GM12892 (cell line): ENCODE measurements at regions not wholly inside any gene's neighbourhood (a gene's known extent, or its start where the extent isn't known, plus 50 kb on each side); places are given as distances from the start of the nearest gene placed in this dataset.
"Not testable (repeated sequence)": the region's sequence is repeated elsewhere in the genome, so short reads cannot be mapped to it uniquely, and the experiment has no call there.

ENCODE experiments used
- DNase-seq: peaks from one replicate; pipeline ENCODE4 v3.0.0; 2011; ENCODE audit not compliant: insufficient read length
- FAIRE-seq: peaks from 2 replicates; lab custom pipeline; 2011; peaks lifted over from hg19 to GRCh38; lab: Jason Lieb, UNC
- POLR2A ChIP-seq: IDR thresholded peaks from 2 replicates; pipeline ENCODE4 v1.6.1; 2011; ENCODE audit warnings: low read depth, low read length, control low read depth
- POLR2AphosphoS5 ChIP-seq: IDR thresholded peaks from 2 replicates; pipeline ENCODE4 v1.6.1; 2011; ENCODE audit warnings: low read depth, low read length, control low read depth
- TAF1 ChIP-seq: IDR thresholded peaks from 2 replicates; pipeline ENCODE4 v1.6.1; 2011; ENCODE audit warnings: low read depth, mild to moderate bottlenecking, control low read depth, low read length, borderline replicate concordance

- DNase-seq (no peak), FAIRE-seq (no peak)
- TF ChIP-seq POLR2AphosphoS5, result no peak
- no peak for TF ChIP-seq POLR2A
- TF ChIP-seq TAF1, result no peak
Observed at GRCh38 chr10:123367195-123367594, 213.0 kb downstream of the BUB3 start.

- not testable (repeated sequence) for FAIRE-seq, DNase-seq
Observed at GRCh38 chr10:123371626-123372025, 217.4 kb downstream of the BUB3 start.

GRCh38 chr10:123373591-123373990 is 219.4 kb downstream of the BUB3 start:
- no peak for TF ChIP-seq POLR2A
- no peak for TF ChIP-seq POLR2AphosphoS5
- no peak for TF ChIP-seq TAF1
- DNase-seq (no peak), FAIRE-seq (no peak)

GRCh38 chr10:123375097-123375496 is 220.9 kb downstream of the BUB3 start:
- no peak for DNase-seq
- no peak for TF ChIP-seq POLR2A
- TF ChIP-seq POLR2AphosphoS5, result no peak
- no peak for TF ChIP-seq TAF1
- peak; percentile 14 for FAIRE-seq

- no peak for TF ChIP-seq POLR2AphosphoS5
- TF ChIP-seq POLR2A, result no peak
- no peak for TF ChIP-seq TAF1
- DNase-seq (no peak), FAIRE-seq (no peak)
Observed at GRCh38 chr10:123375738-123376137, 221.5 kb downstream of the BUB3 start.

- no peak for FAIRE-seq
- no peak for DNase-seq
- TF ChIP-seq TAF1 (no peak), POLR2AphosphoS5 (no peak), POLR2A (no peak)
Observed at GRCh38 chr10:123377883-123378282, 223.7 kb downstream of the BUB3 start.

GRCh38 chr10:123378302-123378701 is 224.1 kb downstream of the BUB3 start:
- no peak for TF ChIP-seq POLR2A
- no peak for TF ChIP-seq POLR2AphosphoS5
- no peak for TF ChIP-seq TAF1
- FAIRE-seq (no peak), DNase-seq (no peak)

- DNase-seq, result no peak
- no peak for FAIRE-seq
- TF ChIP-seq POLR2A, result no peak
Observed at GRCh38 chr10:123379156-123379555, 225.0 kb downstream of the BUB3 start.

GRCh38 chr10:123380491-123381085 is 226.4 kb downstream of the BUB3 start:
- FAIRE-seq (peak; percentile 57), DNase-seq (no peak)
- TF ChIP-seq POLR2A (no peak), TAF1 (no peak), POLR2AphosphoS5 (no peak)

- FAIRE-seq (peak; percentile 54), DNase-seq (no peak)
- no peak for TF ChIP-seq POLR2AphosphoS5
Observed at GRCh38 chr10:123381224-123381623, 227.0 kb downstream of the BUB3 start.

- DNase-seq (no peak), FAIRE-seq (no peak)
- TF ChIP-seq POLR2A (no peak), POLR2AphosphoS5 (no peak), TAF1 (no peak)
Observed at GRCh38 chr10:123382491-123382890, 228.3 kb downstream of the BUB3 start.

- DNase-seq, result no peak
- no peak for TF ChIP-seq POLR2AphosphoS5
- FAIRE-seq, result no peak
Observed at GRCh38 chr10:123385508-123386080, 231.4 kb downstream of the BUB3 start.

- FAIRE-seq, result peak; percentile 53
- TF ChIP-seq POLR2AphosphoS5 (no peak), POLR2A (no peak), TAF1 (no peak)
- DNase-seq, result no peak
Observed at GRCh38 chr10:123389520-123389919, 235.3 kb downstream of the BUB3 start.
